BE2C (cell line): ENCODE measurements at regions not wholly inside any gene's neighbourhood (a gene's known extent, or its start where the extent isn't known, plus 50 kb on each side); places are given as distances from the start of the nearest gene placed in this dataset.

Experiments
- DNase-seq: peaks from one replicate; pipeline ENCODE4 v3.0.0-alpha.2; 2020
- H3K27me3 ChIP-seq: fragments of 250-450 bp; sonication (Bioruptor Pico); 2 replicates; pipeline ENCODE4 v1.5.1; 2020; ENCODE audit warnings: mild to moderate bottlenecking
- H3K36me3 ChIP-seq: fragments of 250-450 bp; sonication (Bioruptor Pico); 2 replicates; pipeline ENCODE4 v1.5.1; 2020; ENCODE audit warnings: mild to moderate bottlenecking
- H3K4me1 ChIP-seq: fragments of 250-450 bp; sonication (Bioruptor Pico); 2 replicates; pipeline ENCODE4 v1.5.1; 2020
- H3K4me3 ChIP-seq: 2 replicates; pipeline ENCODE4 v1.5.1; 2011; ENCODE audit warnings: low read depth, low read length
- H3K9me3 ChIP-seq: fragments of 250-450 bp; sonication (Bioruptor Pico); 2 replicates; pipeline ENCODE4 v1.5.1; 2020
- CTCF ChIP-seq: IDR thresholded peaks from 2 replicates; pipeline ENCODE4 v1.5.1; 2012; ENCODE audit warnings: mild to moderate bottlenecking, low read depth, low read length

- TF ChIP-seq CTCF = peak; percentile 59
- Histone ChIP-seq H3K36me3 (no peaks in the 10 kb centered on the region), H3K4me1 (no peaks in the 10 kb centered on the region), H3K4me3 (no peak overlapping the region), H3K27me3 (no peaks in the 10 kb centered on the region), H3K9me3 (no peaks in the 10 kb centered on the region)
- no peak for DNase-seq
Measured at GRCh38 chr2:208820014-208820688, 413.6 kb downstream of the PTH2R start.

- Histone ChIP-seq H3K4me3 (no peak overlapping the region), H3K4me1 (no peaks in the 10 kb centered on the region), H3K9me3 (no peaks in the 10 kb centered on the region), H3K27me3 (no peaks in the 10 kb centered on the region), H3K36me3 (no peaks in the 10 kb centered on the region)
- DNase-seq = no peak
- no peak for TF ChIP-seq CTCF
Measured at GRCh38 chr2:208827109-208827508, 420.5 kb downstream of the PTH2R start.

GRCh38 chr2:208827549-208828221 lies 421.1 kb downstream of the PTH2R start:
- no peak for TF ChIP-seq CTCF
- no peak for DNase-seq
- no peaks in the 10 kb centered on the region for H3K4me1 ChIP-seq
- no peaks in the 10 kb centered on the region for H3K9me3 ChIP-seq
- H3K36me3 ChIP-seq = no peaks in the 10 kb centered on the region
- no peaks in the 10 kb centered on the region for H3K27me3 ChIP-seq
- no peak overlapping the region for H3K4me3 ChIP-seq

- no peak for DNase-seq
- no peak for TF ChIP-seq CTCF
Measured at GRCh38 chr2:208830203-208830602, 423.6 kb downstream of the PTH2R start.

DNA sequence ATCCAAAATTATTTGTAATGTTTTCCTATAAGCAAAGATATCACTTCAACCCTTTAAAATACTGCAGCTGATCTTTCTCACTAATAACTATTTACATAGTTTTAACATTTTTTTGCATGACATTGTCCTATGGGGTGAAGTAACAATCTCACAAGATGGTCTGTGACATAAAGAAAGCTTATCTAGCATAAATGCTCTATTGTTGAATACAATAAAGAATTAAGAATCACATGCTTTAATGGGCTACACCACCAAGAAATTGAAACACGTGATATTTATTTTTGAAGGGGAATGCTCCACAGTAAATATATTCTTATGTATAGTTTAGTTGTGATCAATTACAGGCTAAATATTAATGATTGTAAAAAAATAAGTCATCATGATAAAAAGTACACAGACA lies 441.1 kb downstream of the PTH2R start:
- no peaks in the 10 kb centered on the region for H3K4me1 ChIP-seq
- DNase-seq = no peak
- TF ChIP-seq CTCF = no peak
- no peak overlapping the region for H3K4me3 ChIP-seq
- no peaks in the 10 kb centered on the region for H3K9me3 ChIP-seq
- no peaks in the 10 kb centered on the region for H3K36me3 ChIP-seq
- no peaks in the 10 kb centered on the region for H3K27me3 ChIP-seq

More at GRCh38 chr2:208830203-208830602, 423.6 kb downstream of the PTH2R start:
- H3K4me3 ChIP-seq = no peak overlapping the region
- H3K27me3 ChIP-seq = no peaks in the 10 kb centered on the region
- no peaks in the 10 kb centered on the region for H3K4me1 ChIP-seq
- no peaks in the 10 kb centered on the region for H3K36me3 ChIP-seq
- no peaks in the 10 kb centered on the region for H3K9me3 ChIP-seq

GRCh38 chr2:208854717-208855116 lies 448.1 kb downstream of the PTH2R start:
- TF ChIP-seq CTCF = no peak
- Histone ChIP-seq H3K4me3 (no peak overlapping the region), H3K4me1 (no peaks in the 10 kb centered on the region), H3K9me3 (no peaks in the 10 kb centered on the region), H3K36me3 (no peaks in the 10 kb centered on the region), H3K27me3 (no peaks in the 10 kb centered on the region)
- no peak for DNase-seq
